ENCODE measurements at regions not wholly inside any gene's neighbourhood (a gene's known extent, or its start where the extent isn't known, plus 50 kb on each side); places are given as distances from the start of the nearest gene placed in this dataset.
A peak's percentile ranks its signal among the peaks of the same experiment; 100 is the strongest.

GRCh38 chr18:8504424-8504823, 104.8 kb upstream of the RAB12 start:
- no peak for TF ChIP-seq CTCF (IDR thresholded peaks at IDR 0.05; ENCODE audit: low read depth, low read length)
- in situ Hi-C loops (cut with HindIII; ENCODE audit: low sequenced_read_pairs): no loop called here
- no peak overlapping the region for H3K4me3 ChIP-seq (ENCODE audit: low read depth, low read length)
- DNase-seq (ENCODE audit: low read depth, low spot score): no peak

- in situ Hi-C loops (cut with HindIII; ENCODE audit: low sequenced_read_pairs): no loop called here
- no peak for DNase-seq (ENCODE audit: low read depth, low spot score)
- no peak for TF ChIP-seq CTCF (IDR thresholded peaks at IDR 0.05; ENCODE audit: low read depth, low read length)
- no peak overlapping the region for H3K4me3 ChIP-seq (ENCODE audit: low read depth, low read length)
These were observed 104.3 kb upstream of the RAB12 start for GRCh38 chr18:8504880-8505435.

- H3K4me3 ChIP-seq (ENCODE audit: low read depth, low read length): no peak overlapping the region
- no peak for DNase-seq (ENCODE audit: low read depth, low spot score)
- TF ChIP-seq CTCF (IDR thresholded peaks at IDR 0.05; ENCODE audit: low read depth, low read length): no peak
- in situ Hi-C loops (cut with HindIII; ENCODE audit: low sequenced_read_pairs): no loop called here
These were observed 102.8 kb upstream of the RAB12 start for GRCh38 chr18:8506251-8507049.

DNA sequence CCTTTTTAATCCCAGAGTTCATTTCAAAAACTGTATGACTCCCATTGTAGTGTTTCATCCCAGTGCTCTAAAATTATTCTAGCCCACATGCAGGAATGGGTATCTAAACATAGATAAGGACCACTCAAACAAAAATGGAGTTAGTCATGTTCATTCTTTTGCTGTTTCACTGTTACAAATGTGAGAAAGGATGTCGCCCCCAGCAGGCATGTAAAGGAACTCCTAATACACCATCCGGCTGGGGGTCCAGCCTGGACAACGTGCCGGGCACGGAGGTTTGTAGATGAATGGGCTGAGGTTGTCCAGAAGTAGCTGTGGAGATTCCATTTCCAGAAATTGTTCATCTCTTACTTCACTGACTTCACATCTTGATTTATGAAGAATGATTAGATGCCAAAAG, 101.9 kb upstream of the RAB12 start:
- in situ Hi-C loops (cut with HindIII; ENCODE audit: low sequenced_read_pairs): no loop called here
- no peak for DNase-seq (ENCODE audit: low read depth, low spot score)
- TF ChIP-seq CTCF (IDR thresholded peaks at IDR 0.05; ENCODE audit: low read depth, low read length): peak; percentile 45
- H3K4me3 ChIP-seq (ENCODE audit: low read depth, low read length): no peak overlapping the region

DNA sequence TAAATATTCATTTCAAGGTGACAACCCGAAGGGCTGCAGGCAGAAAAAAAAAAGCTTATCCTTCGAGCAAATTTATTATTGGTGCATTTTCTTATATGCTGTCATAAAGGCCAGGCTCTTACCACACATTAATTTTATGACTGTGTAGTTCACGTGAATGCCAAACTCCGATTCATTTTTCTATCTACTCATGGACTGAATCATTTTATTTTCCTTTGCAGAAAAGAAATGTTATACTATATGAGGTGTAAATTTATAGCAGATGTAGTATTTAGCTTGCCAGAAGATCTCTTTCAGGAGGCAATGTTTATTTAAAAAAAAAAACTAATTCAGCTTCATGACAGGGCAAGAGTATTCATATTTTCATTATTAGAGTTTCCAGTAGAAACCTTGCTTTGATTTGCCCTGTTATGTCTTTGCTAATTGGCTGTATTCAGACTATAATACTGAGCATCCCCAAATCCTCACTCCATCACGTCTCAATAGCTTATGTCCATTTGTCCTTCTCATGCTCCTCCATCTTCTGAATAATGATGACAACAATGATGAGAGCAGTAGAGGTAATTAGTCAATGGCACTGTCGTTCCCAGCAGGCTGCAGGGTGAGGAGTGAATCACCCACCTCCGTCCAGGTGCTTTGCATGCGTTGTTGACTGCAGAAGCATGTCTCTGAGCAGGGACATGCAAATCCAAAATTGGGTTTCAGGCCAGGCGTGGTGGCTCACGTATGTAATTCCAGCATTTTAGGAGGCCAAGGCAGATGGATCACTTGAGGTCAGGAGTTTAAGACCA, 101.1 kb upstream of the RAB12 start:
- no peak for DNase-seq (ENCODE audit: low read depth, low spot score)
- H3K4me3 ChIP-seq (ENCODE audit: low read depth, low read length): no peak overlapping the region
- no peak for TF ChIP-seq CTCF (IDR thresholded peaks at IDR 0.05; ENCODE audit: low read depth, low read length)
- in situ Hi-C loops (cut with HindIII; ENCODE audit: low sequenced_read_pairs): no loop called here

- no peak for TF ChIP-seq CTCF (IDR thresholded peaks at IDR 0.05; ENCODE audit: low read depth, low read length)
- DNase-seq (ENCODE audit: low read depth, low spot score): no peak
- H3K4me3 ChIP-seq (ENCODE audit: low read depth, low read length): no peak overlapping the region
- in situ Hi-C loops (cut with HindIII; ENCODE audit: low sequenced_read_pairs): no loop called here
These were observed 96.0 kb upstream of the RAB12 start for GRCh38 chr18:8513249-8513648.

Data from astrocyte of the spinal cord (primary cell).